ENCODE measurements at regions not wholly inside any gene's neighbourhood (a gene's known extent, or its start where the extent isn't known, plus 50 kb on each side); places are given as distances from the start of the nearest gene placed in this dataset.

DNA sequence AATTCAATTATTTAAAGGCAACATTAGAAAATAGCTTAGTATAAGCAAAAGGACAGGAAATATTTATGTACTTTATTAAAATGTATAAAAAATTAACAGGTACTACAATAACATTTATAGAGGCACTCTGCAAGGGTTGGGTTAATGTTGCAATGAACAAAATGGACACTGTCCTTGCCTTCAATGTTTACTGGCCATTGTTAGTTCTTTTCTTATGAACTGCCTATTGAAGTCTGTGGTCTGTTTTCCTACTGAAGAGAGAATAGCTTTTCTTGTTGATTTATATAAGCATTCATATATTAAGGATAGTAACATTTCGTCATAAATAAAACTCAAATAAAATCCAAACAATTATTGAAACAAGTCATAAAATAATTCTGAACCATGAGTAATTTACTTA lies 135.3 kb upstream of the BEND6 start:
- TF ChIP-seq, protein P1, sequence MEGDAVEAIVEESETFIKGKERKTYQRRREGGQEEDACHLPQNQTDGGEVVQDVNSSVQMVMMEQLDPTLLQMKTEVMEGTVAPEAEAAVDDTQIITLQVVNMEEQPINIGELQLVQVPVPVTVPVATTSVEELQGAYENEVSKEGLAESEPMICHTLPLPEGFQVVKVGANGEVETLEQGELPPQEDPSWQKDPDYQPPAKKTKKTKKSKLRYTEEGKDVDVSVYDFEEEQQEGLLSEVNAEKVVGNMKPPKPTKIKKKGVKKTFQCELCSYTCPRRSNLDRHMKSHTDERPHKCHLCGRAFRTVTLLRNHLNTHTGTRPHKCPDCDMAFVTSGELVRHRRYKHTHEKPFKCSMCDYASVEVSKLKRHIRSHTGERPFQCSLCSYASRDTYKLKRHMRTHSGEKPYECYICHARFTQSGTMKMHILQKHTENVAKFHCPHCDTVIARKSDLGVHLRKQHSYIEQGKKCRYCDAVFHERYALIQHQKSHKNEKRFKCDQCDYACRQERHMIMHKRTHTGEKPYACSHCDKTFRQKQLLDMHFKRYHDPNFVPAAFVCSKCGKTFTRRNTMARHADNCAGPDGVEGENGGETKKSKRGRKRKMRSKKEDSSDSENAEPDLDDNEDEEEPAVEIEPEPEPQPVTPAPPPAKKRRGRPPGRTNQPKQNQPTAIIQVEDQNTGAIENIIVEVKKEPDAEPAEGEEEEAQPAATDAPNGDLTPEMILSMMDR (IDR thresholded peaks at IDR 0.05; ENCODE audit: poor library complexity): no peak
- TF ChIP-seq EZH2 (IDR thresholded peaks at IDR 0.05; ENCODE audit: borderline replicate concordance) (no peak), EZH2phosphoT487 (IDR thresholded peaks at IDR 0.05; ENCODE audit: low read depth, severe bottlenecking, unreplicated experiment) (no peak)
